ENCODE measurements at regions not wholly inside any gene's neighbourhood (a gene's known extent, or its start where the extent isn't known, plus 50 kb on each side); places are given as distances from the start of the nearest gene placed in this dataset.

GRCh38 chr13:20291675-20292074 is 59.6 kb upstream of the GJB6 start:
- TF ChIP-seq CTCF (IDR thresholded peaks at IDR 0.05; ENCODE audit: borderline replicate concordance, extremely low read depth, low read length, poor library complexity, severe bottlenecking) (no peak), EZH2 (IDR thresholded peaks at IDR 0.05; ENCODE audit: borderline replicate concordance, low read depth, low read length, severe bottlenecking) (no peak)

Measured in DND-41 (cell line).